ENCODE measurements at regions not wholly inside any gene's neighbourhood (a gene's known extent, or its start where the extent isn't known, plus 50 kb on each side); places are given as distances from the start of the nearest gene placed in this dataset.
"Not testable (repeated sequence)": the region's sequence is repeated elsewhere in the genome, so short reads cannot be mapped to it uniquely, and the experiment has no call there.

GRCh38 chr12:131283862-131284825 is 330.4 kb downstream of the ADGRD1 start:
- not testable (repeated sequence) for FAIRE-seq

GRCh38 chr12:131284954-131285904 is 331.5 kb downstream of the ADGRD1 start:
- FAIRE-seq; DNase-seq (ENCODE audit: low spot score in 2 of 2): not testable (repeated sequence)

More at GRCh38 chr12:131283862-131284825, 330.4 kb downstream of the ADGRD1 start:
- not testable (repeated sequence) for DNase-seq (ENCODE audit: low spot score in 2 of 2)

- not testable (repeated sequence) for FAIRE-seq; DNase-seq (ENCODE audit: low spot score in 2 of 2)
These were observed 332.2 kb downstream of the ADGRD1 start for GRCh38 chr12:131285905-131286295.

- FAIRE-seq = not testable (repeated sequence)
These were observed 332.6 kb downstream of the ADGRD1 start for GRCh38 chr12:131286301-131286700.

GRCh38 chr12:131287015-131287937 is 333.6 kb downstream of the ADGRD1 start:
- DNase-seq (ENCODE audit: low spot score in 2 of 2) = no peak
- FAIRE-seq = no peak

More at GRCh38 chr12:131286301-131286700, 332.6 kb downstream of the ADGRD1 start:
- DNase-seq (ENCODE audit: low spot score in 2 of 2) = not testable (repeated sequence)

- no peak for FAIRE-seq
- no peak for DNase-seq (ENCODE audit: low spot score in 2 of 2)
These were observed 334.4 kb downstream of the ADGRD1 start for GRCh38 chr12:131287938-131288764.

- not testable (repeated sequence) for FAIRE-seq; DNase-seq (ENCODE audit: low spot score in 2 of 2)
These were observed 335.3 kb downstream of the ADGRD1 start for GRCh38 chr12:131288765-131289695.

GRCh38 chr12:131289807-131290206 is 336.1 kb downstream of the ADGRD1 start:
- not testable (repeated sequence) for FAIRE-seq

GRCh38 chr12:131290255-131290959 is 336.7 kb downstream of the ADGRD1 start:
- no peak for DNase-seq (ENCODE audit: low spot score in 2 of 2)
- FAIRE-seq = no peak

More at GRCh38 chr12:131289807-131290206, 336.1 kb downstream of the ADGRD1 start:
- DNase-seq (ENCODE audit: low spot score in 2 of 2) = not testable (repeated sequence)

GRCh38 chr12:131293071-131294015 is 339.6 kb downstream of the ADGRD1 start:
- FAIRE-seq; DNase-seq (ENCODE audit: low spot score in 2 of 2): not testable (repeated sequence)

- DNase-seq (ENCODE audit: low spot score in 2 of 2); FAIRE-seq: not testable (repeated sequence)
These were observed 341.0 kb downstream of the ADGRD1 start for GRCh38 chr12:131294716-131295115.

- FAIRE-seq; DNase-seq (ENCODE audit: low spot score in 2 of 2): not testable (repeated sequence)
These were observed 341.4 kb downstream of the ADGRD1 start for GRCh38 chr12:131295117-131295516.

GRCh38 chr12:131295559-131295958 is 341.9 kb downstream of the ADGRD1 start:
- FAIRE-seq; DNase-seq (ENCODE audit: low spot score in 2 of 2): not testable (repeated sequence)

- DNase-seq (ENCODE audit: low spot score in 2 of 2); FAIRE-seq: not testable (repeated sequence)
These were observed 342.4 kb downstream of the ADGRD1 start for GRCh38 chr12:131296136-131296535.

- not testable (repeated sequence) for FAIRE-seq; DNase-seq (ENCODE audit: low spot score in 2 of 2)
These were observed 342.9 kb downstream of the ADGRD1 start for GRCh38 chr12:131296651-131297050.
